ENCODE measurements at regions not wholly inside any gene's neighbourhood (a gene's known extent, or its start where the extent isn't known, plus 50 kb on each side); places are given as distances from the start of the nearest gene placed in this dataset.

GRCh38 chr4:45036677-45037076 is 310.3 kb upstream of the GNPDA2 start:
- Histone ChIP-seq H3K36me3 (replicated peaks in 1 of 2; ENCODE audit: control insufficient read depth in 1 of 2, insufficient read depth in 2 of 2, low read length in 2 of 2) (no peaks in the 10 kb centered on the region), H4K20me1 (ENCODE audit: insufficient read depth, low read length) (no peaks in the 10 kb centered on the region), H3K27me3 (ENCODE audit: control insufficient read depth in 1 of 2, insufficient read depth in 2 of 2, low read length in 2 of 2) (no peaks in the 10 kb centered on the region), H3K27ac (ENCODE audit: extremely low read length, insufficient read depth, low read length) (no peak overlapping the region), H3K4me2 (ENCODE audit: low read depth, low read length) (no peak overlapping the region), H3K4me1 (ENCODE audit: insufficient read depth, low read length) (no peaks in the 10 kb centered on the region), H3K9ac (ENCODE audit: insufficient read depth, low read depth, low read length) (no peak overlapping the region), H2AFZ (ENCODE audit: low read length) (no peak overlapping the region), H3K4me3 (replicated peaks in 1 of 3; ENCODE audit: insufficient read depth in 1 of 3, low read depth in 2 of 3, low read length in 3 of 3) (no peak overlapping the region), H3K79me2 (ENCODE audit: insufficient read depth, low read length) (no peaks in the 10 kb centered on the region), H3K9me3 (ENCODE audit: low read length) (peaks cover 61% of the 10 kb centered on the region)
- BruUV-seq (replicated peaks), result no TSS peak
- DNase-seq (ENCODE audit: low spot score) (no peak), ATAC-seq (no peak), FAIRE-seq (no peak)
- in situ Hi-C loops (cut with HindIII; ENCODE audit: extremely low pct_ligation_motif_present, low pct_unique_long_range_greater_than_20kb), result no loop called here
- ChIA-PET CTCF (ENCODE audit: low intra/inter-chr PET ratio, low total read pairs) (no interaction called here), POLR2A (no interaction called here)
- intact Hi-C loops (cut with micrococcal nuclease; ENCODE audit: unreplicated experiment), result no loop called here
- 5% methylated on average over 2 of the region's 2 CpGs for WGBS (ENCODE audit: low lambda C conversion rate)
- TF ChIP-seq ZNF878 (CRISPR knock-in tag; IDR thresholded peaks at IDR 0.05) (no peak), RNF219 (CRISPR knock-in tag; IDR thresholded peaks at IDR 0.05) (no peak), ZNF607 (CRISPR knock-in tag; IDR thresholded peaks at IDR 0.05; ENCODE audit: borderline replicate concordance) (no peak), ZBTB4 (CRISPR knock-in tag; IDR thresholded peaks at IDR 0.05; ENCODE audit: borderline replicate concordance) (no peak), ZNF574 (CRISPR knock-in tag; IDR thresholded peaks at IDR 0.05) (no peak), RARG (CRISPR knock-in tag; IDR thresholded peaks at IDR 0.05; ENCODE audit: low read depth) (no peak), ZNF510 (CRISPR knock-in tag; IDR thresholded peaks at IDR 0.05; ENCODE audit: low read depth) (no peak), CTCF (CRISPR knock-in tag; IDR thresholded peaks at IDR 0.05) (no peak), ZNF773 (CRISPR knock-in tag; IDR thresholded peaks at IDR 0.05; ENCODE audit: borderline replicate concordance) (no peak), SIX4 (CRISPR knock-in tag; IDR thresholded peaks at IDR 0.05) (no peak), NR2F6 (IDR thresholded peaks at IDR 0.05) (no peak), NR2F6 (CRISPR knock-in tag; IDR thresholded peaks at IDR 0.05) (no peak)

All from HepG2 (cell line).